IPS-NIHi7 (cell line): ENCODE measurements at regions not wholly inside any gene's neighbourhood (a gene's known extent, or its start where the extent isn't known, plus 50 kb on each side); places are given as distances from the start of the nearest gene placed in this dataset.
"Not testable (repeated sequence)": the region's sequence is repeated elsewhere in the genome, so short reads cannot be mapped to it uniquely, and the experiment has no call there.

Experiments
- DNase-seq: peaks from one replicate; pipeline ENCODE4 v3.0.0; 2012; ENCODE audit warnings: mixed read lengths; ENCODE audit errors: extremely low spot score

- DNase-seq: no peak
Observed at GRCh38 chr2:17363846-17364245, 154.4 kb downstream of the RAD51AP2 start.

GRCh38 chr2:17362956-17363355 lies 155.3 kb downstream of the RAD51AP2 start:
- DNase-seq: no peak

GRCh38 chr2:17355608-17356329 lies 162.5 kb downstream of the RAD51AP2 start:
- DNase-seq: no peak

GRCh38 chr2:17353263-17353662 lies 165.0 kb downstream of the RAD51AP2 start:
- DNase-seq: no peak

- not testable (repeated sequence) for DNase-seq
Observed at GRCh38 chr2:17342692-17343091, 175.5 kb downstream of the RAD51AP2 start.

- DNase-seq: no peak
Observed at GRCh38 chr2:17337507-17337906, 180.7 kb downstream of the RAD51AP2 start.

- no peak for DNase-seq
Observed at GRCh38 chr2:17336458-17336857, 181.8 kb downstream of the RAD51AP2 start.

- DNase-seq: no peak
Observed at GRCh38 chr2:17334300-17334699, 183.9 kb downstream of the RAD51AP2 start.

GRCh38 chr2:17331636-17332035 lies 186.6 kb downstream of the RAD51AP2 start:
- no peak for DNase-seq

- no peak for DNase-seq
Observed at GRCh38 chr2:17328161-17328560, 190.1 kb downstream of the RAD51AP2 start.

GRCh38 chr2:17327649-17328048 lies 190.6 kb downstream of the RAD51AP2 start:
- DNase-seq: no peak

- no peak for DNase-seq
Observed at GRCh38 chr2:17326717-17327116, 191.5 kb downstream of the RAD51AP2 start.

GRCh38 chr2:17323697-17324096 lies 194.5 kb downstream of the RAD51AP2 start:
- DNase-seq: no peak

GRCh38 chr2:17322461-17322860 lies 195.8 kb downstream of the RAD51AP2 start:
- DNase-seq: no peak

- DNase-seq: no peak
Observed at GRCh38 chr2:17319090-17319489, 199.2 kb downstream of the RAD51AP2 start.

- no peak for DNase-seq
Observed at GRCh38 chr2:17318013-17318412, 200.2 kb downstream of the RAD51AP2 start.

- no peak for DNase-seq
Observed at GRCh38 chr2:17317439-17317976, 200.7 kb downstream of the RAD51AP2 start.

- no peak for DNase-seq
Observed at GRCh38 chr2:17313261-17313660, 205.0 kb downstream of the RAD51AP2 start.

- DNase-seq: no peak
Observed at GRCh38 chr2:17311771-17312511, 206.3 kb downstream of the RAD51AP2 start.

GRCh38 chr2:17311106-17311619 lies 207.1 kb downstream of the RAD51AP2 start:
- no peak for DNase-seq

- peak; percentile 82 for DNase-seq
Observed at GRCh38 chr2:17309741-17310339, 208.4 kb downstream of the RAD51AP2 start.

GRCh38 chr2:17309181-17309580 lies 209.1 kb downstream of the RAD51AP2 start:
- DNase-seq: no peak
